ENCODE measurements at regions not wholly inside any gene's neighbourhood (a gene's known extent, or its start where the extent isn't known, plus 50 kb on each side); places are given as distances from the start of the nearest gene placed in this dataset.
A peak's percentile ranks its signal among the peaks of the same experiment; 100 is the strongest.

DNA sequence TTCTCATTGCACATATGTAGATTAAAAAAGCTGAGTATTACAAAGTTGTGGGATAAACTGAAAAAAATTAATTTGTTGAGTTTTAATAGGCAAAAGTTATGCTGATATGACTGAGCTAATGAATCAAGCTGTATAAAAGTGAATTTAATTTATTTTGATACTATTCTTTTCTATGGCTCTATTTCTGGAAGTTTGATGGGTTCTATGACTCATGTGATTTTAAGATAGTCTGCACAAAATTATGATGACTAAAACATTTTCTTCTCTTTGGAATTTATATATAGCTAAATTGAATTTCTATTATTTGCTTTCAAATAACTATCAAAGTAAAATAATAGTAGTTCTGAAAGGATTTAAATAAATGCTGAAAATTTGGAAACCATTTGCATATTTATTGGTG is 71.0 kb upstream of the MMADHC start:
- DNase-seq, result no peak

DNA sequence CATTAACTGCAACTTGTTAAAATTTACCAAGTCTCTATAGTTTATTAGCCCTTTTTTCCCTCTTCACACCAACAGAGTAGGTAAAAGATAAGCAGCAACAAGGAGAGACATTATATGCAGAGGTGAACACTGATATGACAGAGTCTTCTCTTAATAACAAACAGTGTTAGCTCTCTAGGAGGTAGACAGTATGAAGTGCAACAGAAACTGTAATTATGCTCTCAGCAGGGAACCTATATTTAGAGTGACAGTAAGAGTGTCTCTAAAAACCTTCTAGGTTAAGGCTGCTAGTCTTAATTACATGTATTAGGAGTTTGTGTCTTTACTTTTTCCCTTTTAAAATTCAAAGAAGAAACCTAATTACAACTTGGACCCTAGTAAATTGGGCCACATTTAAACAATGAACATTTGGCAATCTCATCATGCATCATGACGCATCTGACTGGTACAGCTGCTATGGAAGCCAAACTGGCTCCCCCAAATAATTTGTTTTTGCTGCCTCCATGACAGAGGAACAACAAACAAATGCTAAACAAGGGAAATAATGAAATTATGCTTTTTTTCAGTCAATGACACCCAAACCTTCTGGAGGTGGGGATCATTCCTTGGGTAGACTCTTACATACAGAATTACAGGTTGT is 69.9 kb upstream of the MMADHC start:
- no peak for DNase-seq

GRCh38 chr2:149656996-149657395 is 69.4 kb upstream of the MMADHC start:
- DNase-seq, result no peak

- peak; percentile 4 for DNase-seq
Measured at GRCh38 chr2:149653831-149654445, 66.4 kb upstream of the MMADHC start.

GRCh38 chr2:149652926-149653325 is 65.4 kb upstream of the MMADHC start:
- peak; percentile 10 for DNase-seq

- peak; percentile 4 for DNase-seq
Measured at GRCh38 chr2:149652526-149652925, 65.0 kb upstream of the MMADHC start.

- no peak for DNase-seq
Measured at GRCh38 chr2:149651229-149651628, 63.7 kb upstream of the MMADHC start.

DNA sequence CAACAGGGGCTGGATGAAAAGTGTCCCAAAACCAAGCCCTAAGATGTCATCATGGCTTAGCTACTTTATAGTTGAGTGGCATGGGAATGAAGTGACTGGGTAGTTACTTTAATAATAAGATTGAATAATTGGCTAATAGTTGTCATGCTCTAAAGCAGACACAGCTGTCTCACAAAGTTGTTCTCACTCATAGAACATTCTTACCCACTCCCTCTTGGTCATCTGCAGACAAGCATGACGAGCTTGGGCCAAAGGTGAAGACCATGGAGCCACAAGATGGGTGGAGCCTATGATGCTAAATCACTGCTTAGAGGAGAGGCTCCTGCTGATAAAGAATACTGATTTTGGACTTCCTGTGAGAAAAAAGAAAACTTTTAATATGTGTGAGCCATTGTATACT is 62.4 kb upstream of the MMADHC start:
- no peak for DNase-seq

DNA sequence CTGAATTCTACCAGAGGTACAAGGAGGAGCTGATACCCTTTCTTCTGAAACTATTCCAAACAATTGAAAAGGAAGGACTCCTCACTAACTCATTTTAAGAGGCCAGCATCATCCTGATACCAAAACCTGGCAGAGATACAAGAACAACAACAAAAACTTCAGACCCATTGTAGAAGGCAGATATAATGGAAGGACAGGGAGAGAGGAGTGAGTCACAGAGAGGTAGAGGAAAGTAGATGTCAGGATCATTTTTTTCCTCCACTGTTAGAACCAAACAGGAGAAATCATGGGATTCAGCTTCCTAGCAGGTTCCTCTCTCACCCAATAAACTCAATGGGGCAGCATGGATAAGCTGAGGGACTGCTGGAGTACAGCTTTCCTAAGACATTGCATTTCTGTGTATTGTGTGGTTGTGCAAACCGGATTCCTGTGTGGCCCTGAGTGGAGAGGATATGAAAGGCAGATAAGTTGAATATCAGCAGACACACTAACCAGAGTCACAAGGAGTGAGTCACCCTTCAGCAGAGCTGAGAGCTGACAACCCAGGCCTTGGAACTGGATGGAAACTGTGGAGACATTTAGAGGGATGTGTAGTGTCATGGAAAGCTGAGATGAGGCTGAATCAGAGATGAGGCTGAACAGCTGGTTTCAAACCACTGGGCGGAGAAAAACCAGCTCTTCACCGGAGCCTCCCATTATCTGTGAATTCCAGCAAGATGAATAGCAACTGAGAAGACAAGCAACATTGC is 60.9 kb upstream of the MMADHC start:
- DNase-seq, result peak; percentile 99

DNA sequence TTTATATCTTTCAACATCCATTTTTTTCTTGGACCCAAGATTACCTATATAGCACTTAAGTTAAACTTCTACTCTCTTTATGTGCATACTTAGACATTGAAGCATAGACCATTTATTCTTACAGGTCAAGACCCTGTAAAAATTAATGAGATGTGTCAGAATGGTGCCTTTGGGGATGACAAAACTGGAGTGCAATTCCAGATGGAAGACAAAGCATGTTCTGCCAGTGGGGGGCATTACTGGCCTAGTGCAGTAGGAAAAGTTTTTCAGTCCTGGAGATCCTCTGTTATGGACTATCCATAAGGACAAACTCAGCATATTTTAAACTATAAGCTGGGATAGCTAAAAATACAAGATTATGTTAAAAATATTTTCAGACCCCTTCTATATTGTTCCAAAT is 57.8 kb upstream of the MMADHC start:
- DNase-seq, result peak; percentile 58

All from fibroblast of skin of right quadriceps (primary cell).